ENCODE measurements at regions not wholly inside any gene's neighbourhood (a gene's known extent, or its start where the extent isn't known, plus 50 kb on each side); places are given as distances from the start of the nearest gene placed in this dataset.

- no peak for TF ChIP-seq CTCF (IDR thresholded peaks at IDR 0.05)
- TF ChIP-seq POLR2AphosphoS5 (IDR thresholded peaks at IDR 0.05) = no peak
- no peak for TF ChIP-seq POLR2A (IDR thresholded peaks at IDR 0.05)
Measured at GRCh38 chr5:106368021-106368420, 1302.7 kb downstream of the EFNA5 start.
